Immature natural killer cell (primary cell): ENCODE measurements at regions not wholly inside any gene's neighbourhood (a gene's known extent, or its start where the extent isn't known, plus 50 kb on each side); places are given as distances from the start of the nearest gene placed in this dataset.

Experiments
- DNase-seq, 3 donors: peaks; one replicate each; pipeline ENCODE4 v3.0.0; 2022; ENCODE audit warnings: mixed read lengths in 1 of 3
- H3K27ac Mint-ChIP-seq, 6 donors: one replicate each; pipeline ENCODE4 v1.8.0; 2020; ENCODE audit warnings: mixed read lengths in 6 of 6, mild to moderate bottlenecking in 5 of 6, inconsistent platforms in 4 of 6, moderate library complexity in 3 of 6
- H3K27me3 Mint-ChIP-seq, 3 donors: one replicate each; pipeline ENCODE4 v1.8.0; 2020 to 2021; ENCODE audit warnings: low read depth in 3 of 3, mild to moderate bottlenecking in 3 of 3, mixed read lengths in 3 of 3, moderate library complexity in 3 of 3, inconsistent platforms in 1 of 3
- H3K36me3 Mint-ChIP-seq, 3 donors: one replicate each; pipeline ENCODE4 v1.8.0; 2020; ENCODE audit warnings: mixed read lengths in 3 of 3, inconsistent platforms in 2 of 3, mild to moderate bottlenecking in 2 of 3
- H3K4me1 Mint-ChIP-seq, 2 donors: one replicate each; pipeline ENCODE4 v1.8.0; 2020; ENCODE audit warnings: inconsistent platforms in 2 of 2, mild to moderate bottlenecking in 2 of 2, mixed read lengths in 2 of 2, moderate library complexity in 1 of 2
- H3K4me3 Mint-ChIP-seq, 5 donors: one replicate each; pipeline ENCODE4 v1.8.0; 2020; ENCODE audit warnings: mild to moderate bottlenecking in 5 of 5, mixed read lengths in 5 of 5, inconsistent platforms in 3 of 5, moderate library complexity in 3 of 5
- H3K9me3 Mint-ChIP-seq, 6 donors: one replicate each; pipeline ENCODE4 v1.8.0; 2020; ENCODE audit warnings: mild to moderate bottlenecking in 6 of 6, mixed read lengths in 6 of 6, inconsistent platforms in 4 of 6, moderate library complexity in 3 of 6

- Mint-ChIP-seq H3K9me3 (no peaks in the 10 kb centered on the region), H3K4me1 (peaks cover 6 to 11% of the 10 kb centered on the region in 2 donors), H3K36me3 (no peaks in the 10 kb centered on the region), H3K4me3 (no peak overlapping the region), H3K27me3 (peaks cover 1 to 7% (median 2%) of the 10 kb centered on the region in 3 donors), H3K27ac (no peak overlapping the region)
- no peak for DNase-seq
Observed at GRCh38 chr17:36761203-36761950, 160.0 kb downstream of the MRM1 start.

GRCh38 chr17:36765436-36766043, 164.2 kb downstream of the MRM1 start:
- H3K27me3 Mint-ChIP-seq = peaks cover 1 to 4% (median 3%) of the 10 kb centered on the region in 3 donors
- no peak for DNase-seq
- H3K4me3 Mint-ChIP-seq = no peak overlapping the region
- no peaks in the 10 kb centered on the region for H3K36me3 Mint-ChIP-seq
- peaks cover 6 to 11% of the 10 kb centered on the region in 2 donors for H3K4me1 Mint-ChIP-seq
- no peak overlapping the region for H3K27ac Mint-ChIP-seq
- H3K9me3 Mint-ChIP-seq = no peaks in the 10 kb centered on the region

- no peak overlapping the region for H3K4me3 Mint-ChIP-seq
- H3K27ac Mint-ChIP-seq = no peak overlapping the region
- H3K27me3 Mint-ChIP-seq = peaks cover 3 to 8% (median 4%) of the 10 kb centered on the region in 3 donors
- no peak for DNase-seq
- peaks cover 4 to 5% of the 10 kb centered on the region in 2 donors for H3K4me1 Mint-ChIP-seq
- H3K36me3 Mint-ChIP-seq = no peaks in the 10 kb centered on the region
- H3K9me3 Mint-ChIP-seq = no peaks in the 10 kb centered on the region
Observed at GRCh38 chr17:36768394-36768793, 167.0 kb downstream of the MRM1 start.

- no peak for DNase-seq
- Mint-ChIP-seq H3K36me3 (no peaks in the 10 kb centered on the region), H3K4me3 (no peak overlapping the region), H3K9me3 (no peaks in the 10 kb centered on the region), H3K4me1 (no peaks in the 10 kb centered on the region), H3K27ac (no peak overlapping the region), H3K27me3 (peaks cover 6 to 13% (median 7%) of the 10 kb centered on the region in 3 donors)
Observed at GRCh38 chr17:36773039-36773438, 164.2 kb upstream of the LHX1 start.

- Mint-ChIP-seq H3K27ac (no peak overlapping the region), H3K9me3 (no peaks in the 10 kb centered on the region), H3K27me3 (peaks cover 7 to 20% (median 14%) of the 10 kb centered on the region in 3 donors), H3K4me1 (no peaks in the 10 kb centered on the region), H3K4me3 (no peak overlapping the region), H3K36me3 (no peaks in the 10 kb centered on the region)
- DNase-seq = no peak
Observed at GRCh38 chr17:36777118-36777517, 160.2 kb upstream of the LHX1 start.

GRCh38 chr17:36778448-36778847, 158.8 kb upstream of the LHX1 start:
- Mint-ChIP-seq H3K27ac (no peak overlapping the region), H3K36me3 (no peaks in the 10 kb centered on the region), H3K9me3 (no peaks in the 10 kb centered on the region), H3K27me3 (peaks cover 7 to 20% (median 11%) of the 10 kb centered on the region in 3 donors), H3K4me1 (no peaks in the 10 kb centered on the region), H3K4me3 (no peak overlapping the region)
- DNase-seq = no peak

- no peaks in the 10 kb centered on the region for H3K36me3 Mint-ChIP-seq
- no peaks in the 10 kb centered on the region for H3K4me1 Mint-ChIP-seq
- no peak for DNase-seq
- H3K9me3 Mint-ChIP-seq = no peaks in the 10 kb centered on the region
- no peak overlapping the region for H3K4me3 Mint-ChIP-seq
- H3K27ac Mint-ChIP-seq = no peak overlapping the region
- peaks cover 7 to 21% (median 11%) of the 10 kb centered on the region in 3 donors for H3K27me3 Mint-ChIP-seq
Observed at GRCh38 chr17:36779550-36779949, 157.7 kb upstream of the LHX1 start.

- Mint-ChIP-seq H3K27ac (no peak overlapping the region), H3K9me3 (peaks cover 0 to 1% (median 0%) of the 10 kb centered on the region in 6 donors), H3K36me3 (no peaks in the 10 kb centered on the region), H3K27me3 (peaks cover 2 to 10% (median 5%) of the 10 kb centered on the region in 3 donors), H3K4me3 (no peak overlapping the region), H3K4me1 (no peaks in the 10 kb centered on the region)
- no peak for DNase-seq
Observed at GRCh38 chr17:36784633-36785032, 152.6 kb upstream of the LHX1 start.

GRCh38 chr17:36786867-36787266, 150.4 kb upstream of the LHX1 start:
- DNase-seq = no peak
- no peak overlapping the region for H3K27ac Mint-ChIP-seq
- no peaks in the 10 kb centered on the region for H3K4me1 Mint-ChIP-seq
- no peaks in the 10 kb centered on the region for H3K36me3 Mint-ChIP-seq
- no peak overlapping the region for H3K4me3 Mint-ChIP-seq
- peaks cover 2 to 9% (median 6%) of the 10 kb centered on the region in 3 donors for H3K27me3 Mint-ChIP-seq
- peaks cover 0 to 5% (median 0%) of the 10 kb centered on the region in 6 donors for H3K9me3 Mint-ChIP-seq

GRCh38 chr17:36791150-36791941, 145.9 kb upstream of the LHX1 start:
- Mint-ChIP-seq H3K4me1 (no peaks in the 10 kb centered on the region), H3K27me3 (peaks cover 2 to 13% (median 3%) of the 10 kb centered on the region in 3 donors), H3K4me3 (no peak overlapping the region), H3K9me3 (peaks cover 0 to 3% (median 0%) of the 10 kb centered on the region in 6 donors), H3K36me3 (no peaks in the 10 kb centered on the region), H3K27ac (no peak overlapping the region)
- no peak for DNase-seq

- H3K27ac Mint-ChIP-seq = no peak overlapping the region
- H3K36me3 Mint-ChIP-seq = no peaks in the 10 kb centered on the region
- peaks cover 2 to 13% (median 3%) of the 10 kb centered on the region in 3 donors for H3K27me3 Mint-ChIP-seq
- no peaks in the 10 kb centered on the region for H3K4me1 Mint-ChIP-seq
- no peak for DNase-seq
- H3K4me3 Mint-ChIP-seq = no peak overlapping the region
- H3K9me3 Mint-ChIP-seq = peaks cover 0 to 3% (median 0%) of the 10 kb centered on the region in 6 donors
Observed at GRCh38 chr17:36791942-36792475, 145.3 kb upstream of the LHX1 start.

- Mint-ChIP-seq H3K9me3 (peaks cover 0 to 3% (median 0%) of the 10 kb centered on the region in 6 donors), H3K4me3 (no peak overlapping the region), H3K27me3 (peaks cover 2 to 13% (median 3%) of the 10 kb centered on the region in 3 donors), H3K27ac (no peak overlapping the region), H3K4me1 (no peaks in the 10 kb centered on the region), H3K36me3 (no peaks in the 10 kb centered on the region)
- no peak for DNase-seq
Observed at GRCh38 chr17:36792849-36793248, 144.4 kb upstream of the LHX1 start.

GRCh38 chr17:36793976-36794375, 143.3 kb upstream of the LHX1 start:
- no peak for DNase-seq
- Mint-ChIP-seq H3K4me1 (no peaks in the 10 kb centered on the region), H3K27me3 (peaks cover 2 to 9% (median 3%) of the 10 kb centered on the region in 3 donors), H3K4me3 (no peak overlapping the region), H3K27ac (no peak overlapping the region), H3K9me3 (peaks cover 0 to 3% (median 0%) of the 10 kb centered on the region in 6 donors), H3K36me3 (no peaks in the 10 kb centered on the region)
